WTC11 (cell line): ENCODE measurements at regions not wholly inside any gene's neighbourhood (a gene's known extent, or its start where the extent isn't known, plus 50 kb on each side); places are given as distances from the start of the nearest gene placed in this dataset.
A peak's percentile ranks its signal among the peaks of the same experiment; 100 is the strongest.

Experiments
- ATAC-seq: fragments of 200-7000 bp; cut with Tn5 transposase; 2 replicates; pipeline ENCODE4 v1.10.0; 2021; ENCODE audit warnings: mild to moderate bottlenecking, moderate library complexity
- CTCF ChIA-PET: fragments of 300-600 bp; sonication (Branson Sonifier 250); formaldehyde crosslinking; loops from one replicate; lab custom pipeline; 2021; ENCODE audit warnings: antibody characterized with exemption; lab: Charles Lee
- POLR2A ChIA-PET: fragments of 350-600 bp; sonication (Branson Sonifier 250); formaldehyde crosslinking; loops from one replicate; lab custom pipeline; 2021; ENCODE audit warnings: antibody characterized with exemption; lab: Charles Lee
- DNase-seq: peaks from one replicate; pipeline ENCODE4 v3.0.0; 2021; ENCODE audit warnings: low spot score
- H3K27ac Mint-ChIP-seq: 2 replicates; pipeline ENCODE4 v1.8.0; 2021; ENCODE audit warnings: mixed read lengths
- H3K27me3 Mint-ChIP-seq: 2 replicates; pipeline ENCODE4 v1.8.0; 2021; ENCODE audit warnings: low read depth, mild to moderate bottlenecking, moderate library complexity, mixed read lengths
- H3K36me3 Mint-ChIP-seq: 2 replicates; pipeline ENCODE4 v1.8.0; 2021; ENCODE audit warnings: mixed read lengths
- H3K4me1 Mint-ChIP-seq: 2 replicates; pipeline ENCODE4 v1.8.0; 2022; ENCODE audit warnings: mixed read lengths
- H3K4me3 Mint-ChIP-seq: 2 replicates; pipeline ENCODE4 v1.8.0; 2021; ENCODE audit warnings: mild to moderate bottlenecking, moderate library complexity, mixed read lengths
- H3K9me3 Mint-ChIP-seq: 2 replicates; pipeline ENCODE4 v1.8.0; 2021; ENCODE audit warnings: mixed read lengths
- AFF4 ChIP-seq: sonication (generic); formaldehyde crosslinking; IDR thresholded peaks from 2 replicates; pipeline ENCODE4 v1.8.1; 2023; ENCODE audit warnings: mild to moderate bottlenecking, missing genetic modification reagents, borderline replicate concordance
- ARID4B ChIP-seq: sonication (generic); formaldehyde crosslinking; IDR thresholded peaks from 2 replicates; pipeline ENCODE4 v1.8.0; 2023; ENCODE audit warnings: missing genetic modification reagents, mild to moderate bottlenecking, borderline replicate concordance
- ATF1 ChIP-seq: sonication (generic); formaldehyde crosslinking; IDR thresholded peaks from 2 replicates; pipeline ENCODE4 v1.8.1; 2023; ENCODE audit warnings: mild to moderate bottlenecking, moderate library complexity, missing genetic modification reagents
- CREB1 ChIP-seq: sonication (generic); formaldehyde crosslinking; IDR thresholded peaks from 2 replicates; pipeline ENCODE4 v1.8.0; 2023; ENCODE audit warnings: mild to moderate bottlenecking, missing genetic modification reagents
- CREM ChIP-seq: sonication (generic); formaldehyde crosslinking; IDR thresholded peaks from 2 replicates; pipeline ENCODE4 v1.8.1; 2022; ENCODE audit warnings: mild to moderate bottlenecking, missing genetic modification reagents, moderate library complexity
- ELF4 ChIP-seq: sonication (generic); formaldehyde crosslinking; IDR thresholded peaks from 2 replicates; pipeline ENCODE4 v1.8.1; 2022; ENCODE audit warnings: low read depth, mild to moderate bottlenecking, moderate library complexity, missing genetic modification reagents
- EMX1 ChIP-seq: fragments of 250-450 bp; sonication (Bioruptor Pico); IDR thresholded peaks from 2 replicates; pipeline ENCODE4 v1.8.0; 2021; ENCODE audit warnings: mild to moderate bottlenecking
- HMGXB4 ChIP-seq: sonication (generic); formaldehyde crosslinking; IDR thresholded peaks from 2 replicates; pipeline ENCODE4 v1.8.1; 2023; ENCODE audit warnings: mild to moderate bottlenecking, moderate library complexity, missing genetic modification reagents
- KAT7 ChIP-seq: sonication (generic); formaldehyde crosslinking; IDR thresholded peaks from 2 replicates; pipeline ENCODE4 v1.8.1; 2023; ENCODE audit warnings: missing genetic modification reagents, mild to moderate bottlenecking, borderline replicate concordance
- MAX ChIP-seq: sonication (generic); formaldehyde crosslinking; IDR thresholded peaks from 2 replicates; pipeline ENCODE4 v1.8.0; 2022; ENCODE audit warnings: mild to moderate bottlenecking, missing genetic modification reagents
- OVOL2 ChIP-seq: fragments of 250-450 bp; sonication (Bioruptor Pico); IDR thresholded peaks from 2 replicates; pipeline ENCODE4 v1.9.0; 2021; ENCODE audit warnings: mild to moderate bottlenecking, borderline replicate concordance
- USF1 ChIP-seq: sonication (generic); formaldehyde crosslinking; IDR thresholded peaks from 2 replicates; pipeline ENCODE4 v1.8.0; 2022; ENCODE audit warnings: mild to moderate bottlenecking, missing genetic modification reagents
- USF2 ChIP-seq: sonication (generic); formaldehyde crosslinking; IDR thresholded peaks from 2 replicates; pipeline ENCODE4 v1.8.1; 2023; ENCODE audit warnings: mild to moderate bottlenecking, missing genetic modification reagents, moderate library complexity
- ZNF121 ChIP-seq: sonication (generic); formaldehyde crosslinking; IDR thresholded peaks from 2 replicates; pipeline ENCODE4 v1.8.0; 2023; ENCODE audit warnings: missing genetic modification reagents
- ZNF138 ChIP-seq: sonication (generic); formaldehyde crosslinking; conservative IDR thresholded peaks from 2 replicates; pipeline ENCODE4 v1.8.1; 2022; ENCODE audit warnings: mild to moderate bottlenecking, moderate library complexity, missing genetic modification reagents
- ZNF219 ChIP-seq: sonication (generic); formaldehyde crosslinking; IDR thresholded peaks from 2 replicates; pipeline ENCODE4 v1.8.0; 2023; ENCODE audit warnings: missing genetic modification reagents, mild to moderate bottlenecking, borderline replicate concordance
- ZNF232 ChIP-seq: sonication (generic); formaldehyde crosslinking; IDR thresholded peaks from 2 replicates; pipeline ENCODE4 v1.8.0; 2022; ENCODE audit warnings: mild to moderate bottlenecking, missing genetic modification reagents
- ZNF396 ChIP-seq: fragments of 250-450 bp; sonication (Bioruptor Pico); IDR thresholded peaks from 2 replicates; pipeline ENCODE4 v1.8.0; 2021; ENCODE audit warnings: mild to moderate bottlenecking, moderate library complexity, borderline replicate concordance
- ZNF416 ChIP-seq: fragments of 250-450 bp; sonication (Bioruptor Pico); IDR thresholded peaks from 2 replicates; pipeline ENCODE4 v1.9.0; 2021; ENCODE audit warnings: mild to moderate bottlenecking, inconsistent platforms
- ZNF532 ChIP-seq: fragments of 250-450 bp; sonication (Bioruptor Pico); IDR thresholded peaks from 2 replicates; pipeline ENCODE4 v1.9.0; 2021; ENCODE audit warnings: mild to moderate bottlenecking, borderline replicate concordance

GRCh38 chr2:201972621-201973255 is 60.9 kb upstream of the FZD7 start:
- DNase-seq = peak; percentile 69
- ChIA-PET POLR2A (interaction anchor here (0.5 to 2.0 kb wide), 17 partner anchors 9 to 265 kb away, joined by 3 to 19 read pairs (median 5); no protein-coding TSS in a partner anchor), CTCF (interaction anchor here (0.7 to 2.0 kb wide), 14 partner anchors 11 to 208 kb away, joined by 3 to 9 read pairs (median 4); no protein-coding TSS in a partner anchor)
- Mint-ChIP-seq H3K27me3 (no peaks in the 10 kb centered on the region), H3K36me3 (peaks cover 9% of the 10 kb centered on the region; the same call in 1 of the 2 replicates), H3K27ac (peak overlapping the region; percentile 98), H3K4me3 (peak overlapping the region; percentile 57), H3K4me1 (peaks cover 91% of the 10 kb centered on the region), H3K9me3 (no peaks in the 10 kb centered on the region; the same call in 1 of the 2 replicates)
- peak; percentile 85 for ATAC-seq
- TF ChIP-seq ZNF121 (CRISPR knock-in tag) = peak; percentile 6; the same call in 1 of the 2 replicates
- peak; percentile 36; the same call in 1 of the 2 replicates for TF ChIP-seq ARID4B (CRISPR knock-in tag)
- TF ChIP-seq ELF4 (CRISPR knock-in tag) = no peak
- TF ChIP-seq ZNF138 (CRISPR knock-in tag) = peak; percentile 11
- TF ChIP-seq ZNF219 (CRISPR knock-in tag) = peak; percentile 84
- no peak for TF ChIP-seq ATF1
- peak; percentile 33; the same call in 1 of the 2 replicates for TF ChIP-seq USF2 (CRISPR knock-in tag)
- TF ChIP-seq CREM = peak; percentile 65; the same call in 1 of the 2 replicates
- 0 out of 2 replicates have a peak, but pooled peaks have one; percentile 48 for TF ChIP-seq ZNF416 (CRISPR knock-in tag)
- TF ChIP-seq KAT7 (CRISPR knock-in tag) = no peak
- TF ChIP-seq ZNF532 (CRISPR knock-in tag) = no peak
- TF ChIP-seq CREB1 (CRISPR knock-in tag) = no peak
- TF ChIP-seq AFF4 = 0 out of 2 replicates have a peak, but pooled peaks have one; percentile 72
- peak; percentile 5; the same call in 1 of the 2 replicates for TF ChIP-seq EMX1 (CRISPR knock-in tag)
- TF ChIP-seq USF1 (CRISPR knock-in tag) = peak; percentile 55; the same call in 1 of the 2 replicates
- TF ChIP-seq OVOL2 (CRISPR knock-in tag) = no peak
- TF ChIP-seq MAX (CRISPR knock-in tag) = peak; percentile 74
- TF ChIP-seq ZNF396 = no peak
- no peak for TF ChIP-seq ZNF232
- TF ChIP-seq HMGXB4 = 0 out of 2 replicates have a peak, but pooled peaks have one; percentile 31
